Hematopoietic multipotent progenitor cell treated with erythropoietin and hydrocortisone succinate and interleukin-3 and kit ligand, for 8 days (in vitro differentiated cells): ENCODE measurements at regions not wholly inside any gene's neighbourhood (a gene's known extent, or its start where the extent isn't known, plus 50 kb on each side); places are given as distances from the start of the nearest gene placed in this dataset.
"Not testable (repeated sequence)": the region's sequence is repeated elsewhere in the genome, so short reads cannot be mapped to it uniquely, and the experiment has no call there.

ENCODE experiments used
- DNase-seq: peaks from one replicate; pipeline ENCODE4 v3.0.0-alpha.2; 2015

- not testable (repeated sequence) for DNase-seq
Observed at GRCh38 chr1:143760366-143760765, 211.4 kb downstream of the FAM72C start.

DNA sequence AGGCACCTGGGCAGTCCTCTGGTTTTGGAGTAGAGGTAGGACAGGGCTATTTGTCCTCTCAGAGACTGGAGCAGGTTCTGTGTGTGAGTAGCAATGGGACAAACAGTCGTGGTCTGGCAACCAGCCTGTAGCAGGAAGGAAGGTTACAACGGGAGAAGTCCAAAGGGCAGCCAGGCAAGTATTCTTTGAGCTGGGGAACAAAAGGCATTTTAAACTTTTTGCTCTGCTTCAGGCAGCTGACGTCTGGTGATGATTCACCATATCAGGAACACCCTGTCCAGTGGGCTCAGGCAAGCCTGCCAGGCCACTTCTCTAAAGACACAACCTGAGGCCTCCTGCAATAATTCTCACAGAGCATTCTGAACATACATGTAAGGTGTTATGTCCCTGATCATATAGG, 215.8 kb downstream of the FAM72C start:
- DNase-seq, result not testable (repeated sequence)

DNA sequence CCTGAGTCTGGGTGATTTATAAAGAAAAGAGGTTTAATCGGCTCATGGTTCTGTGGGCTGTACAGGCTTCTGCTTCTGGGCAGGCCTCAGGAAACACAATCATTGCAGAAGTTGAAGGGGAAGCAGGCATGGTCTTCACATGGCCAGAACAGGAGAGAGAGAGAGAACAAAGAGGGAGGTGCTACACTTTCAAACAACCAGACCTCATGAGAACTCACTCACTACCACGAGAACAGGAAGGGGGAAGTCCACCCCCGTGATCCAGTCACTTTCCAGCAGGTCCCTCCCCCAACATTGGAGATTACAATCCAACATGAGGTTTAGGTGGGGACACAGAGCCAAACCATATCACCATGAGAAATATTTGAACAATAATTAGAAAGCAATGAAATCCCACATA, 222.9 kb downstream of the FAM72C start:
- DNase-seq, result peak; percentile 3

- DNase-seq, result no peak
Observed at GRCh38 chr1:143736562-143736961, 235.2 kb downstream of the FAM72C start.

DNA sequence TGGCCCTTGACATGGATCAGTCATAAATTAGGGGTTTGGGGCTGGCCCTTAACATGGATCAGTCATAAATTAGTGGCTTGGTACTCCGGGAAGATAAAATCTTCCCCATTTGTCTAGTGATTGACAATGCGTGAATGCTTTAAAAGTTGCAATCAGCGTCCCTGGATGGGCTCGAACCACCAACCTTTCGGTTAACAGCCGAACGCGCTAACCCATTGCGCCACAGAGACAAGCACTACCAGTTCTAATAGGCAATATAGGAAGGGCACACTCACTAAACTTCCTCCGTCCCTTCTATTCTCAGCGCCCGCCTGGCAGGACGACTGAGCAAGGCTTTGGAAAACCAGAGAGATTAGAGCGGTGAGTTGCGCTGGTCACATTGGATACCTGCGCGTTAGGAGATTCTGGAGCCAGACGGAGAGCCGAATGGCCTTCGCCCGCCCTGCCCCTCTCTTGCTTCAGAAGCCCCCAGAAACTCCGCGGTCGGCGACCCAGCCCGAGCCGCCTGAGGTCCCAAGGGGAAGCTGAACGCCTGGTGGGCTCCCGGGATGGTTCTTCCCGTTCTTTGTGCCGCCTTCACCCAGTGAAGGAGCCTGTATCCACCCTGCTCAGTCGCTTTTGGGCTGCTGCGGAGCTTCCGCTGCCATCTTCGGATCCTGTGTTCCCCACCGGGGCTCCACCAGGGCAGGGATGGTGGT, 235.9 kb downstream of the FAM72C start:
- DNase-seq, result no peak

DNA sequence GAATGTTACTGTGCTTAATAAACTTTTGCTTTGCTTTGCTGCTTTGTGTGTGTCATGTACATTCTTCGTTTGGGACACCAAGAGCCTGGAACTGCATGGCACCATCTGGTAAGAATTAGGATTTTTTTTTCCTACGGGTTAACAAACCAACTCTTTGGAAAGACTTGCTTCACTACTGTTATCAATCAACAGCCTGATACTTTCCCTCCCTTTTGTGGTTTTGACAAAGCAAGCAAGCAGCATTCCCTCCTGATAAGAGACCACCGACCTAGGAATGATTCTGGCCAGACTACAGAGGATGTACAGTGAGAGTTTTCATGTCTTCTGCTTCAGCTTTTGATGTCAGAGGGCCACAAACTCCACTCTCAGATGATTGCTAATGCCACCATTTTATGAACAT, 237.5 kb downstream of the FAM72C start:
- not testable (repeated sequence) for DNase-seq

- DNase-seq, result not testable (repeated sequence)
Observed at GRCh38 chr1:143730890-143731289, 240.9 kb downstream of the FAM72C start.

GRCh38 chr1:143729449-143730111, 242.2 kb downstream of the FAM72C start:
- not testable (repeated sequence) for DNase-seq

GRCh38 chr1:143728802-143729448, 242.9 kb downstream of the FAM72C start:
- not testable (repeated sequence) for DNase-seq

GRCh38 chr1:143727263-143727662, 244.5 kb downstream of the FAM72C start:
- DNase-seq, result no peak

GRCh38 chr1:143721024-143721373, 250.8 kb downstream of the FAM72C start:
- no peak for DNase-seq

GRCh38 chr1:143720087-143721023, 251.4 kb downstream of the FAM72C start:
- DNase-seq, result peak; percentile 1

DNA sequence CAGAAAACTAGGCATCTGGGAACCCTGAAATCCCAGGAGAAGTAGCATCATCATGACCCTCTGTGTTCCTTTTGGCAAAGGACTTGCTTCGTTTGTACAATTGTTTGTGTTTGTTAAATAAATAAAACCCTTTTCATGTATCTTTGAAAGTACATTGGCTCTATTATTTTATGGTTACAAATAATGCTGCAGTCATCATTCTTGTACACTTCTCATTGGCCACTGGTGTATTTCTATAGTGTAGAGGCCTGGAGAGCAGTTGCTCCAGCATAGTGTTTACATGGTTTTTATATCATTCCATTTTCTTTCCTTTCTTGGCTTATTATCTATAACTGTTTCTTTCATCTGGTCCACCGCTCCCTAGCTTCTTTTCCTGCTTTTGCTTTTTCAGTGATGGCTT, 253.3 kb downstream of the FAM72C start:
- no peak for DNase-seq

DNA sequence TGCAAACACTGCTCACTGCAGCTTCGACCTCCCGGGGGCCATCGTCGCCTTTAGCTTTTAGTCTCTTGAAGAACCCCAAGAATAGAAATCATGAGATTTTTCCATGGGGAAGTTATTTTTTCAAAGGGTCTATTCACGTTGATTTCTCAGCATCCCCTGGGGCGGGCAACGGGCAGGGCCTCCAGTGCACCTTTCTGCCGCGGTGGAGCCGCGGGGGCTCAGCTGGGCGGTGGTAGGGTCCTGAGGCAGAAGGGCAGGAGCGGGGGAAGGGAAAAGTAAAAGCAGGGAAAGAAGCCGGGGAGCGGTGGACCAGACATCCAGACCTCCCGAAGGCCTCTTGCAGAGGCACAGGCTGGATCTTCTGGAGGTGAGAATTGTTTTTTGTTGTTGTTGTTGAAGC, 253.8 kb downstream of the FAM72C start:
- DNase-seq, result no peak

DNA sequence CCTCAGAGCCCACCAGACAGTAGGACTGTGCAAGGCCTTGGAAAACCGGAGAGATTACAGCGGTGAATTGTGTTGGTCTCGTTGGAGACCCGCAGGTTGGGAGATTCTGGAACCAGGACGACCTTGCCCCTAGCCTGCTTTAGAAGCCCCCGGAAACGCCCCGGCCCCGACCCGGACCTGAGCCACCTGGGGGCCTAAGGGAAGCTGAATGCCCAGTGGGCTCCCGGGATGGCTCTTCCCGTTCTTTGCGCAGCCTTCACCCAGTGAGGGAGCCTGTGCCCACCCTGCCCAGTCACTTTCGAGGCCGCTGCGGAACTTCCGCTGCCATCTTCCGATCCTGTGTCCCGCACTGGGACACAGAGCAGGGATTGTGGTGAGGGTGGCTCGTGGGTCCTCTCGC, 254.4 kb downstream of the FAM72C start:
- DNase-seq, result no peak

GRCh38 chr1:143714913-143715312, 256.9 kb downstream of the FAM72C start:
- DNase-seq, result not testable (repeated sequence)

DNA sequence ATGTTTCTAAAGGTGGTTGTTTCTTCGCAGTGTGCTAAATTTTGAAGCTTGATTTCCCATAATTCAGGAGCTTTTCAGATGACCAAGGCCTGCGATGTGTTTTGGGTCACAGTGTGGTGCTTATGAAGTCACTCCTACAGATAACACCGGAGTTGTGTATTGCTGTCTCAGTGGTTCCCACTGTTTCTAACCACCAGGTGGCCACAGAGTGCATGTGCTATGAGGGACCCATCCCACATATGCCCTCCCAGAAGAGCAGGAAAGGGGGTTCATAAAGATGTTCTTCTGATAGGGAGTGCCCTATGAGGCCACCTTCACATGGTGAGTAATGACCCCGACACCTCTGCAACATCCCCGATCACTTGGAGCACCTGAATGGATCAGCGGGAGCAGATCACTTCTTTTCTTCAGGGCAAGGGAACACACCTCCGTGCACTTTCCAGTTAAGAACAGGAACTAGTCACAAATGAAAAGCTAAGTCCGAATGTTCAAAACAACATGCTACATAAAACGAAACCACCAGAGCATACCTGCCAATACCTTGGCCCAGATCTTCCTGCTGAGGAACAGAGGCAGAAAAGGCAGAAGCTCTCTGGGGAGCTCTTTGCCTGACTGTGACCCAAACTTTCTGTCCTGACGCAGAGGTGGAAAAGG, 262.1 kb downstream of the FAM72C start:
- DNase-seq, result peak; percentile 3

GRCh38 chr1:143702739-143703138, 269.0 kb downstream of the FAM72C start:
- DNase-seq, result not testable (repeated sequence)

DNA sequence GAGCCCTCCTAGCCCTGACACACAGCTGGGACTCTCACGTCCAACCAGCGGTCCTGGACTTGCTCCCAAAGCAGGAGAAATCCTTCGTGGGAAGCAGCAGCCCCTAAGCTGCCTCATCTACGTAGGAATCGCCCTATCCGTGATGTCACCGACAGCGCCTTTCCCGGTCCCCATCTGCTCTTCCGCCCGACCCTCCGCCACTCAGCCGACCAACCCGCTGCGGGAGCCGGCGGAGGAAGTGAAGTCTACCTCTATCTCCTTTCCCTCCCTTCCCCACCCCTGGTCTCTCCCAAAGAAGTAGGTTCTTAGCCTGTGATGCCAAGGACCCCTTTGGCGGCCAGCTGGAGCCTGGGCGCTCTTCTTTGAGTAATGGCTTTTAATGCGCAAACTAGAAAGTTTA, 272.1 kb downstream of the FAM72C start:
- no peak for DNase-seq

DNA sequence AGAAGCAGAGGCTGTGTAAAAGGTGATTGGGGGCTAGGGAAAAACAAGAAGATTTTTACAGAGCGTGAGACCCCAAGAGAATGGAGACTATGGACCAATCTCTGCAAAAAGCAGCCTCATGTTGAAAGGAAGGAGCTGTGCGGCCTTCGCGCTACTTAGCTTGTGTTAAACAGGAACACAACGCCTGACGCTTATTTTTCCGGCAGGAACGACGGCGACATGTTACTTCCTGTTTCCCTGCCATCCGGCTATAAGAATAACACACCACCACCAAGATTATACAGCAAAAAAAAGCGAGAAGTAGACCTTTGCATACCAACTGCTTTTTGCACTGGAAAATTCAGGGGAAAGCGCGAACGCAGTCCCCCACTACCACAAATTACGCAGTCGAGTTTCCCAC, 272.7 kb downstream of the FAM72C start:
- DNase-seq, result no peak

- DNase-seq, result peak; percentile 4
Observed at GRCh38 chr1:143698016-143698415, 273.8 kb downstream of the FAM72C start.

GRCh38 chr1:143694085-143694484, 277.7 kb downstream of the FAM72C start:
- no peak for DNase-seq
